HepG2 (cell line): ENCODE measurements at regions not wholly inside any gene's neighbourhood (a gene's known extent, or its start where the extent isn't known, plus 50 kb on each side); places are given as distances from the start of the nearest gene placed in this dataset.

Source experiments
- ATAC-seq: fragments of 200-7000 bp; cut with Tn5 transposase; 3 replicates; pipeline ENCODE4 v1.9.1; 2020; ENCODE audit warnings: mild to moderate bottlenecking, moderate library complexity
- BruUV-seq: library from RNA; stranded (reverse); fragments of 400-500 nt; replicated peaks from 2 replicates; lab custom pipeline; 2021; lab: Mats Ljungman, UMichigan
- CTCF ChIA-PET: fragments of 300-600 bp; formaldehyde crosslinking; extraction: SDS; loops from one replicate; lab custom pipeline; 2021; ENCODE audit warnings: low total read pairs, inconsistent platforms, low intra/inter-chr PET ratio; lab: Yijun Ruan, JAX
- POLR2A ChIA-PET: fragments of 350-600 bp; sonication (Branson Sonifier 250); formaldehyde crosslinking; loops from one replicate; lab custom pipeline; 2020; ENCODE audit warnings: antibody characterized with exemption, inconsistent platforms; lab: Yijun Ruan, JAX
- DNase-seq: peaks from one replicate; pipeline ENCODE4 v3.0.0-alpha.2; 2015; ENCODE audit warnings: low spot score
- FAIRE-seq: peaks from 3 replicates; lab custom pipeline; 2011; peaks lifted over from hg19 to GRCh38; lab: Jason Lieb, UNC
- H2AFZ ChIP-seq: one replicate; pipeline ENCODE4 v1.6.1; 2011; ENCODE audit warnings: low read length, inconsistent platforms
- H3K27ac ChIP-seq: fragments of 300-600 bp; 3 replicates; pipeline ENCODE4 v1.8.0; 2011; ENCODE audit warnings: mixed run types, mild to moderate bottlenecking, mixed read lengths, low read length, inconsistent platforms; ENCODE audit not compliant: insufficient read depth; ENCODE audit errors: extremely low read length
- H3K27me3 ChIP-seq, 2 experiments: fragments of 200-600 bp in 1 of 2; 2 replicates in 1 of 2; 3 replicates in 1 of 2; pipeline versions ENCODE4 v1.6.0 to v1.8.0; 2011; ENCODE audit warnings: low read length in 2 of 2, mild to moderate bottlenecking in 2 of 2, moderate library complexity in 2 of 2, inconsistent platforms in 1 of 2; ENCODE audit not compliant: insufficient read depth in 2 of 2, control insufficient read depth in 1 of 2
- H3K36me3 ChIP-seq, 2 experiments: fragments of 200-600 bp in 1 of 2; replicated peaks in 1 of 2; 2 replicates in 1 of 2; 3 replicates in 1 of 2; pipeline versions ENCODE4 v1.5.1 to v1.8.0; 2011; ENCODE audit warnings: low read length in 2 of 2, inconsistent platforms in 1 of 2; ENCODE audit not compliant: insufficient read depth in 2 of 2, control insufficient read depth in 1 of 2
- H3K4me1 ChIP-seq: 2 replicates; pipeline ENCODE4 v1.5.1; 2012; ENCODE audit warnings: low read length, inconsistent platforms; ENCODE audit not compliant: insufficient read depth
- H3K4me2 ChIP-seq: 2 replicates; pipeline ENCODE4 v1.6.0; 2011; ENCODE audit warnings: low read depth, low read length, inconsistent platforms
- H3K4me3 ChIP-seq, 3 experiments: fragments of 200-600 bp in 1 of 3; sonication (generic), shearing (Covaris generic) in 1 of 3; replicated peaks in 1 of 3; 2 replicates each; pipeline ENCODE4 v1.5.1; 2011 to 2016; ENCODE audit warnings: low read length in 3 of 3, inconsistent platforms in 2 of 3, low read depth in 2 of 3, mild to moderate bottlenecking in 2 of 3, control low read depth in 1 of 3, mixed read lengths in 1 of 3; ENCODE audit not compliant: insufficient read depth in 1 of 3
- H3K79me2 ChIP-seq: one replicate; pipeline ENCODE4 v1.6.1; 2011; ENCODE audit warnings: low read length, inconsistent platforms; ENCODE audit not compliant: insufficient read depth
- H3K9ac ChIP-seq: 2 replicates; pipeline ENCODE4 v1.6.0; 2011; ENCODE audit warnings: mild to moderate bottlenecking, low read depth, low read length, inconsistent platforms; ENCODE audit not compliant: insufficient read depth
- H3K9me3 ChIP-seq: 2 replicates; pipeline ENCODE4 v1.5.1; 2012; ENCODE audit warnings: mild to moderate bottlenecking, low read length
- H4K20me1 ChIP-seq: 2 replicates; pipeline ENCODE4 v1.6.0; 2011; ENCODE audit warnings: inconsistent platforms, mild to moderate bottlenecking, low read length, moderate library complexity; ENCODE audit not compliant: insufficient read depth
- HNF4A ChIP-seq: sonication (generic); formaldehyde crosslinking; IDR thresholded peaks from 2 replicates; pipeline ENCODE4 v1.4.0; 2020; ENCODE audit warnings: missing genetic modification reagents
- HOXA5 ChIP-seq: sonication (generic); formaldehyde crosslinking; IDR thresholded peaks from 2 replicates; pipeline ENCODE4 v1.4.0; 2020; ENCODE audit warnings: missing genetic modification reagents
- KDM2A ChIP-seq: sonication (generic); formaldehyde crosslinking; IDR thresholded peaks from 2 replicates; pipeline ENCODE4 v1.4.0; 2020; ENCODE audit warnings: low read depth, missing genetic modification reagents, borderline replicate concordance
- MAZ ChIP-seq, 2 experiments: sonication (generic) in 1 of 2; formaldehyde crosslinking in 1 of 2; IDR thresholded peaks; 2 replicates each; pipeline versions ENCODE4 v1.5.0 to v1.6.1; 2012 to 2020; ENCODE audit warnings: low read depth in 2 of 2, mild to moderate bottlenecking in 2 of 2, borderline replicate concordance in 1 of 2, improper control_type of control experiment in 1 of 2, low read length in 1 of 2, missing genetic modification reagents in 1 of 2, moderate library complexity in 1 of 2
- WGBS: methylation state at CpG from one replicate; pipeline ENCODE4 v1.1.6; 2017; ENCODE audit warnings: low lambda C conversion rate; 5-methylcytosine and 5-hydroxymethylcytosine counted together
- in situ Hi-C: cut with HindIII; loops from 2 replicates; pipeline ENCODE4 v1.10.0; 2017; ENCODE audit warnings: low pct_unique_long_range_greater_than_20kb; ENCODE audit not compliant: extremely low pct_ligation_motif_present
- intact Hi-C: fragments of 100-400 bp; cut with micrococcal nuclease; formaldehyde crosslinking; loops from one replicate; pipeline ENCODE4 v1.10.0; 2022; ENCODE audit not compliant: unreplicated experiment
- TF ChIP-seq, protein P1 (sequence below): IDR thresholded peaks from 2 replicates; pipeline ENCODE4 v1.6.1; 2016; ENCODE audit warnings: mild to moderate bottlenecking, missing biosample characterization, missing genetic modification reagents
- TF ChIP-seq, protein P2 (sequence below), 2 experiments: sonication (generic) in 1 of 2; formaldehyde crosslinking in 1 of 2; IDR thresholded peaks; 2 replicates each; pipeline versions ENCODE4 v1.5.1 to v1.6.1; 2011 to 2020; ENCODE audit warnings: borderline replicate concordance in 1 of 2, low read depth in 1 of 2, low read length in 1 of 2, mild to moderate bottlenecking in 1 of 2, missing genetic modification reagents in 1 of 2, moderate library complexity in 1 of 2

- POLR2A ChIA-PET = no interaction called here
- intact Hi-C loops = no loop called here
- Histone ChIP-seq H2AFZ (no peak overlapping the region), H3K4me2 (no peak overlapping the region)
- TF ChIP-seq HNF4A (peak; percentile 23; the same call in 1 of the 2 replicates), HOXA5 (CRISPR knock-in tag) (no peak), KDM2A (CRISPR knock-in tag) (no peak), MAZ (IDR thresholded peaks at IDR 0.05; ENCODE audit: borderline replicate concordance, low read depth, low read length) (no peak), MAZ (CRISPR knock-in tag; IDR thresholded peaks at IDR 0.05; ENCODE audit: low read depth) (no peak)
- TF ChIP-seq, protein P1, sequence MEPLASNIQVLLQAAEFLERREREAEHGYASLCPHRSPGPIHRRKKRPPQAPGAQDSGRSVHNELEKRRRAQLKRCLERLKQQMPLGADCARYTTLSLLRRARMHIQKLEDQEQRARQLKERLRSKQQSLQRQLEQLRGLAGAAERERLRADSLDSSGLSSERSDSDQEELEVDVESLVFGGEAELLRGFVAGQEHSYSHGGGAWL (CRISPR knock-in tag) = no peak
- TF ChIP-seq, protein P2, sequence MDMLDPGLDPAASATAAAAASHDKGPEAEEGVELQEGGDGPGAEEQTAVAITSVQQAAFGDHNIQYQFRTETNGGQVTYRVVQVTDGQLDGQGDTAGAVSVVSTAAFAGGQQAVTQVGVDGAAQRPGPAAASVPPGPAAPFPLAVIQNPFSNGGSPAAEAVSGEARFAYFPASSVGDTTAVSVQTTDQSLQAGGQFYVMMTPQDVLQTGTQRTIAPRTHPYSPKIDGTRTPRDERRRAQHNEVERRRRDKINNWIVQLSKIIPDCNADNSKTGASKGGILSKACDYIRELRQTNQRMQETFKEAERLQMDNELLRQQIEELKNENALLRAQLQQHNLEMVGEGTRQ (IDR thresholded peaks at IDR 0.05; ENCODE audit: low read depth, low read length) = 0 out of 2 replicates have a peak, but pooled peaks have one; percentile 21
- TF ChIP-seq, protein P2 (CRISPR knock-in tag; IDR thresholded peaks at IDR 0.05; ENCODE audit: borderline replicate concordance) = no peak; the same call in 1 of the 2 replicates
- TF ChIP-seq, all 625 proteins: peak for 2
- no peaks in the 10 kb centered on the region for H3K79me2 ChIP-seq
- H4K20me1 ChIP-seq = no peaks in the 10 kb centered on the region
- WGBS = 21% methylated on average over 6 of the region's 6 CpGs
- H3K27me3 ChIP-seq = peaks cover 0 to 17% of the 10 kb centered on the region in 2 experiments; a peak in 2 of 5 replicates
- no peaks in the 10 kb centered on the region for H3K9me3 ChIP-seq
- ATAC-seq = no peak
- no peak overlapping the region for H3K27ac ChIP-seq
- BruUV-seq = no TSS peak
- DNase-seq = peak; percentile 6
- H3K36me3 ChIP-seq = no peaks in the 10 kb centered on the region
- H3K9ac ChIP-seq = no peak overlapping the region
- FAIRE-seq = no peak
- CTCF ChIA-PET = no interaction called here
- H3K4me1 ChIP-seq = peaks cover 5% of the 10 kb centered on the region
- in situ Hi-C loops = no loop called here
- no peak overlapping the region for H3K4me3 ChIP-seq
Measured at GRCh38 chr12:111107392-111108178, 187.2 kb upstream of the MYL2 start.
